Renal pelvis (tissue), 1 donor: ENCODE measurements at regions not wholly inside any gene's neighbourhood (a gene's known extent, or its start where the extent isn't known, plus 50 kb on each side); places are given as distances from the start of the nearest gene placed in this dataset.

Experiments
- DNase-seq: peaks from one replicate; pipeline ENCODE4 v3.0.0-alpha.2; 2013

- DNase-seq: no peak
Observed at GRCh38 chr14:101193845-101194372, 290.4 kb upstream of the RTL1 start.

- DNase-seq: no peak
Observed at GRCh38 chr14:101194373-101195308, 291.1 kb upstream of the RTL1 start.

GRCh38 chr14:101195309-101195901 lies 291.9 kb upstream of the RTL1 start:
- DNase-seq: no peak

- DNase-seq: no peak
Observed at GRCh38 chr14:101196051-101196712, 292.7 kb upstream of the RTL1 start.

- DNase-seq: no peak
Observed at GRCh38 chr14:101196795-101197590, 293.5 kb upstream of the RTL1 start.

GRCh38 chr14:101197595-101198397 lies 294.3 kb upstream of the RTL1 start:
- no peak for DNase-seq

GRCh38 chr14:101198398-101199027 lies 295.0 kb upstream of the RTL1 start:
- DNase-seq: no peak

- DNase-seq: no peak
Observed at GRCh38 chr14:101199028-101199770, 295.7 kb upstream of the RTL1 start.

GRCh38 chr14:101200008-101200649 lies 296.6 kb upstream of the RTL1 start:
- no peak for DNase-seq

GRCh38 chr14:101200650-101201516 lies 297.4 kb upstream of the RTL1 start:
- no peak for DNase-seq

- no peak for DNase-seq
Observed at GRCh38 chr14:101201535-101202151, 298.1 kb upstream of the RTL1 start.

GRCh38 chr14:101202627-101203404 lies 299.3 kb upstream of the RTL1 start:
- DNase-seq: no peak

- no peak for DNase-seq
Observed at GRCh38 chr14:101206556-101206955, 303.0 kb upstream of the RTL1 start.

GRCh38 chr14:101207041-101207440 lies 303.5 kb upstream of the RTL1 start:
- DNase-seq: no peak

- no peak for DNase-seq
Observed at GRCh38 chr14:101207897-101208296, 304.4 kb upstream of the RTL1 start.

GRCh38 chr14:101209594-101209993 lies 306.1 kb upstream of the RTL1 start:
- DNase-seq: no peak

GRCh38 chr14:101215266-101215665 lies 311.7 kb upstream of the RTL1 start:
- DNase-seq: no peak
